ENCODE measurements at regions not wholly inside any gene's neighbourhood (a gene's known extent, or its start where the extent isn't known, plus 50 kb on each side); places are given as distances from the start of the nearest gene placed in this dataset.
"Not testable (repeated sequence)": the region's sequence is repeated elsewhere in the genome, so short reads cannot be mapped to it uniquely, and the experiment has no call there.

GRCh38 chr6:144619966-144620365 is 334.8 kb downstream of the UTRN start:
- H3K27me3 Mint-ChIP-seq: no peaks in the 10 kb centered on the region
- no peak for ATAC-seq (replicated peaks)

GRCh38 chr6:144621332-144621731 is 336.2 kb downstream of the UTRN start:
- ATAC-seq (replicated peaks): no peak

More at GRCh38 chr6:144619966-144620365, 334.8 kb downstream of the UTRN start:
- peaks cover 3 to 5% of the 10 kb centered on the region in 2 donors for H3K36me3 Mint-ChIP-seq
- DNase-seq: no peak
- no peak overlapping the region for H3K27ac Mint-ChIP-seq
- peaks cover 0 to 5% of the 10 kb centered on the region in 2 donors for H3K9me3 Mint-ChIP-seq
- H3K4me1 Mint-ChIP-seq: peaks cover 20 to 40% of the 10 kb centered on the region in 2 donors
- no peak overlapping the region for H3K4me3 Mint-ChIP-seq

GRCh38 chr6:144624246-144624645 is 339.1 kb downstream of the UTRN start:
- H3K27me3 Mint-ChIP-seq: no peaks in the 10 kb centered on the region
- peaks cover 19 to 28% of the 10 kb centered on the region in 2 donors for H3K4me1 Mint-ChIP-seq
- H3K4me3 Mint-ChIP-seq: peak overlapping the region in 1 of 2 donors; percentile 2
- peak; percentile 62 to 80 for ATAC-seq (replicated peaks)
- peaks cover 0 to 6% of the 10 kb centered on the region in 2 donors for H3K9me3 Mint-ChIP-seq
- no peak for DNase-seq
- H3K27ac Mint-ChIP-seq: peak overlapping the region; percentile 10
- H3K36me3 Mint-ChIP-seq: peaks cover 6 to 11% of the 10 kb centered on the region in 2 donors

More at GRCh38 chr6:144621332-144621731, 336.2 kb downstream of the UTRN start:
- Mint-ChIP-seq H3K36me3 (peaks cover 3 to 5% of the 10 kb centered on the region in 2 donors), H3K27me3 (no peaks in the 10 kb centered on the region), H3K27ac (no peak overlapping the region), H3K9me3 (peaks cover 0 to 5% of the 10 kb centered on the region in 2 donors), H3K4me1 (peaks cover 16 to 32% of the 10 kb centered on the region in 2 donors), H3K4me3 (no peak overlapping the region)
- no peak for DNase-seq

- H3K27ac Mint-ChIP-seq: no peak overlapping the region
- H3K4me3 Mint-ChIP-seq: no peak overlapping the region
- peak in 1 of 2 donors; percentile 16 for ATAC-seq (replicated peaks)
- H3K9me3 Mint-ChIP-seq: peaks cover 0 to 9% of the 10 kb centered on the region in 2 donors
- DNase-seq: no peak
- peaks cover 10 to 16% of the 10 kb centered on the region in 2 donors for H3K36me3 Mint-ChIP-seq
- peaks cover 24 to 33% of the 10 kb centered on the region in 2 donors for H3K4me1 Mint-ChIP-seq
- no peaks in the 10 kb centered on the region for H3K27me3 Mint-ChIP-seq
These were observed 339.6 kb downstream of the UTRN start for GRCh38 chr6:144624716-144625115.

- Mint-ChIP-seq H3K4me3 (no peak overlapping the region), H3K27ac (no peak overlapping the region), H3K4me1 (peaks cover 17 to 29% of the 10 kb centered on the region in 2 donors), H3K27me3 (no peaks in the 10 kb centered on the region), H3K9me3 (peaks cover 3 to 5% of the 10 kb centered on the region in 2 donors), H3K36me3 (peaks cover 13 to 22% of the 10 kb centered on the region in 2 donors)
- no peak for DNase-seq
- ATAC-seq (replicated peaks): no peak
These were observed 345.7 kb downstream of the UTRN start for GRCh38 chr6:144630857-144631256.

- no peak for ATAC-seq (replicated peaks)
- Mint-ChIP-seq H3K27ac (no peak overlapping the region), H3K9me3 (peaks cover 3 to 5% of the 10 kb centered on the region in 2 donors), H3K4me1 (peaks cover 17 to 29% of the 10 kb centered on the region in 2 donors), H3K27me3 (no peaks in the 10 kb centered on the region), H3K4me3 (no peak overlapping the region), H3K36me3 (peaks cover 16 to 25% of the 10 kb centered on the region in 2 donors)
- no peak for DNase-seq
These were observed 347.1 kb downstream of the UTRN start for GRCh38 chr6:144632266-144632665.

- Mint-ChIP-seq H3K27ac (no peak overlapping the region), H3K36me3 (peaks cover 13 to 22% of the 10 kb centered on the region in 2 donors), H3K27me3 (no peaks in the 10 kb centered on the region), H3K4me1 (peaks cover 13 to 21% of the 10 kb centered on the region in 2 donors), H3K9me3 (peaks cover 3% of the 10 kb centered on the region in 2 donors), H3K4me3 (no peak overlapping the region)
- DNase-seq: no peak
- no peak for ATAC-seq (replicated peaks)
These were observed 348.8 kb downstream of the UTRN start for GRCh38 chr6:144633886-144634285.

- peaks cover 12 to 17% of the 10 kb centered on the region in 2 donors for H3K36me3 Mint-ChIP-seq
- DNase-seq (no peak), ATAC-seq (replicated peaks) (no peak)
- peaks cover 3% of the 10 kb centered on the region in 2 donors for H3K9me3 Mint-ChIP-seq
- H3K4me1 Mint-ChIP-seq: peaks cover 12 to 24% of the 10 kb centered on the region in 2 donors
- no peaks in the 10 kb centered on the region for H3K27me3 Mint-ChIP-seq
- H3K4me3 Mint-ChIP-seq: no peak overlapping the region
- no peak overlapping the region for H3K27ac Mint-ChIP-seq
These were observed 349.2 kb downstream of the UTRN start for GRCh38 chr6:144634371-144634770.

GRCh38 chr6:144635051-144635450 is 349.9 kb downstream of the UTRN start:
- H3K4me1 Mint-ChIP-seq: peaks cover 12 to 25% of the 10 kb centered on the region in 2 donors

GRCh38 chr6:144636025-144636424 is 350.9 kb downstream of the UTRN start:
- DNase-seq; H3K9me3 Mint-ChIP-seq; ATAC-seq (replicated peaks); H3K4me3 Mint-ChIP-seq; H3K27ac Mint-ChIP-seq; H3K27me3 Mint-ChIP-seq; H3K36me3 Mint-ChIP-seq: not testable (repeated sequence)
- peaks cover 8 to 17% of the 10 kb centered on the region in 2 donors for H3K4me1 Mint-ChIP-seq

More at GRCh38 chr6:144635051-144635450, 349.9 kb downstream of the UTRN start:
- DNase-seq (no peak), ATAC-seq (replicated peaks) (no peak)
- Mint-ChIP-seq H3K27ac (no peak overlapping the region), H3K4me3 (no peak overlapping the region), H3K9me3 (peaks cover 0 to 3% of the 10 kb centered on the region in 2 donors), H3K36me3 (peaks cover 9 to 14% of the 10 kb centered on the region in 2 donors), H3K27me3 (no peaks in the 10 kb centered on the region)

- Mint-ChIP-seq H3K36me3 (peaks cover 2 to 6% of the 10 kb centered on the region in 2 donors), H3K27me3 (no peaks in the 10 kb centered on the region), H3K4me1 (peaks cover 7 to 17% of the 10 kb centered on the region in 2 donors), H3K4me3 (no peak overlapping the region), H3K9me3 (no peaks in the 10 kb centered on the region), H3K27ac (no peak overlapping the region)
- DNase-seq: no peak
- no peak for ATAC-seq (replicated peaks)
These were observed 352.4 kb downstream of the UTRN start for GRCh38 chr6:144637541-144637940.

- no peak for ATAC-seq (replicated peaks)
- Mint-ChIP-seq H3K4me1 (peaks cover 7 to 23% of the 10 kb centered on the region in 2 donors), H3K27ac (no peak overlapping the region), H3K4me3 (no peak overlapping the region), H3K36me3 (peaks cover 2 to 3% of the 10 kb centered on the region in 2 donors), H3K9me3 (no peaks in the 10 kb centered on the region), H3K27me3 (no peaks in the 10 kb centered on the region)
- DNase-seq: no peak
These were observed 354.5 kb downstream of the UTRN start for GRCh38 chr6:144639654-144640053.

GRCh38 chr6:144641286-144641685 is 356.2 kb downstream of the UTRN start:
- H3K4me3 Mint-ChIP-seq: no peak overlapping the region
- DNase-seq (no peak), ATAC-seq (replicated peaks) (no peak)

GRCh38 chr6:144644776-144645175 is 359.6 kb downstream of the UTRN start:
- no peak for DNase-seq
- no peak for ATAC-seq (replicated peaks)
- no peak overlapping the region for H3K27ac Mint-ChIP-seq
- peaks cover under 1 to 5% of the 10 kb centered on the region in 2 donors for H3K36me3 Mint-ChIP-seq
- no peaks in the 10 kb centered on the region for H3K27me3 Mint-ChIP-seq
- peaks cover under 1 to 2% of the 10 kb centered on the region in 2 donors for H3K9me3 Mint-ChIP-seq
- H3K4me3 Mint-ChIP-seq: no peak overlapping the region
- H3K4me1 Mint-ChIP-seq: peaks cover 12 to 37% of the 10 kb centered on the region in 2 donors

More at GRCh38 chr6:144641286-144641685, 356.2 kb downstream of the UTRN start:
- Mint-ChIP-seq H3K36me3 (peaks cover 0 to 3% of the 10 kb centered on the region in 2 donors), H3K9me3 (no peaks in the 10 kb centered on the region), H3K27ac (no peak overlapping the region), H3K4me1 (peaks cover 10 to 35% of the 10 kb centered on the region in 2 donors), H3K27me3 (no peaks in the 10 kb centered on the region)
